ENCODE measurements at regions not wholly inside any gene's neighbourhood (a gene's known extent, or its start where the extent isn't known, plus 50 kb on each side); places are given as distances from the start of the nearest gene placed in this dataset.

DNA sequence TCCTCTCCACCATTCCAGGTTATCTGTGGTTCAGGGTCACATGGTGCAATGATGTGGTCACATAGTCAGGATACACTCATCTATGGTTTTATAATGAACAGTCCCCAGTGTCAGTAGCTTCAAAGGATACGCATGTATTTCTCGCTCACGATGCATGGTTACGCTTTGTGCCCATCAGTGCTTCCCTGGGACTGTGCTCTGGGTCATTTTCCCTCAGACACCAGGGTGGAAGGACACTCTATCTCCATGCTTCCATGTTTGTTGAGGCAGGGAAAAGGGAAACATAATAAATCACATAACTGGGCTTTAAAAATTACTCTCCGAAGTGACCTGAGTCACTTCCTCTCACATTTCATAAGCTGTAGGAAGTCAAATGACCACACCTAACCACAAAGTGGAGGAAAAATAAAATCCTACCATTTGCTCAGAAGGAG, 394.8 kb upstream of the NOX3 start:
- Histone ChIP-seq H3K27me3 (no peaks in the 10 kb centered on the region), H3K36me3 (no peaks in the 10 kb centered on the region), H3K4me1 (no peaks in the 10 kb centered on the region), H3K27ac (replicated peaks in 1 of 4) (no peak overlapping the region), H3K9me3 (peaks cover 0 to 4% (median 1%) of the 10 kb centered on the region in 4 donors), H3K4me3 (no peak overlapping the region)
- no peak for DNase-seq (ENCODE audit: extremely low spot score)
- TF ChIP-seq POLR2AphosphoS5 (IDR thresholded peaks at IDR 0.05) (no peak), EP300 (IDR thresholded peaks at IDR 0.05) (no peak), POLR2A (IDR thresholded peaks at IDR 0.05; ENCODE audit: low read depth) (no peak)
- TF ChIP-seq, protein P1, sequence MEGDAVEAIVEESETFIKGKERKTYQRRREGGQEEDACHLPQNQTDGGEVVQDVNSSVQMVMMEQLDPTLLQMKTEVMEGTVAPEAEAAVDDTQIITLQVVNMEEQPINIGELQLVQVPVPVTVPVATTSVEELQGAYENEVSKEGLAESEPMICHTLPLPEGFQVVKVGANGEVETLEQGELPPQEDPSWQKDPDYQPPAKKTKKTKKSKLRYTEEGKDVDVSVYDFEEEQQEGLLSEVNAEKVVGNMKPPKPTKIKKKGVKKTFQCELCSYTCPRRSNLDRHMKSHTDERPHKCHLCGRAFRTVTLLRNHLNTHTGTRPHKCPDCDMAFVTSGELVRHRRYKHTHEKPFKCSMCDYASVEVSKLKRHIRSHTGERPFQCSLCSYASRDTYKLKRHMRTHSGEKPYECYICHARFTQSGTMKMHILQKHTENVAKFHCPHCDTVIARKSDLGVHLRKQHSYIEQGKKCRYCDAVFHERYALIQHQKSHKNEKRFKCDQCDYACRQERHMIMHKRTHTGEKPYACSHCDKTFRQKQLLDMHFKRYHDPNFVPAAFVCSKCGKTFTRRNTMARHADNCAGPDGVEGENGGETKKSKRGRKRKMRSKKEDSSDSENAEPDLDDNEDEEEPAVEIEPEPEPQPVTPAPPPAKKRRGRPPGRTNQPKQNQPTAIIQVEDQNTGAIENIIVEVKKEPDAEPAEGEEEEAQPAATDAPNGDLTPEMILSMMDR (IDR thresholded peaks at IDR 0.05) = no peak
- 88% methylated on average over 5 of the region's 5 CpGs for WGBS
- intact Hi-C loops (cut with DNase I) = no loop called here

DNA sequence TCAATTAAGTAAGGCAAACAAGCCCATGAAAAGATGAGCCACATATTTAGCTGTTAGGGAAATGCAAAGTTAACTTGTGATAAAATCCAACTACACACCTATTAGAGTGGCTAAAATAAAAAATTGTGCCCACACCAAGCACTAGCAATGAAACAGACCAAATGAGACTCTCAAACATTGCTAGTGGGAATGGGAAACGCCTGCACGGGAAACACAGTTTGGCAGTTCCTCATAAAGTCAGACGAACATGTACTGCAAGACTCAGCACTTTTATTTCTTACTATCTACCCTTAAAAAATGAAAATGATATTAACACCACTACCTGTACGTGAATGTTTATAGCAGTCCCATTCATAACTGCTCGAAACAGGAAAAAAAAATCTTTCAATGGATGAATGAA, 392.1 kb upstream of the NOX3 start:
- intact Hi-C loops (cut with DNase I) = no loop called here
- H3K4me3 ChIP-seq = no peak overlapping the region
- no peak for DNase-seq (ENCODE audit: extremely low spot score)
- H3K27ac ChIP-seq (replicated peaks in 1 of 4) = no peak overlapping the region
- H3K9me3 ChIP-seq = peaks cover 0 to 12% (median 5%) of the 10 kb centered on the region in 4 donors
- H3K36me3 ChIP-seq = no peaks in the 10 kb centered on the region
- WGBS = 50% methylated on average over 5 of the region's 5 CpGs
- TF ChIP-seq EP300 (IDR thresholded peaks at IDR 0.05) = no peak
- H3K4me1 ChIP-seq = no peaks in the 10 kb centered on the region
- H3K27me3 ChIP-seq = no peaks in the 10 kb centered on the region

DNA sequence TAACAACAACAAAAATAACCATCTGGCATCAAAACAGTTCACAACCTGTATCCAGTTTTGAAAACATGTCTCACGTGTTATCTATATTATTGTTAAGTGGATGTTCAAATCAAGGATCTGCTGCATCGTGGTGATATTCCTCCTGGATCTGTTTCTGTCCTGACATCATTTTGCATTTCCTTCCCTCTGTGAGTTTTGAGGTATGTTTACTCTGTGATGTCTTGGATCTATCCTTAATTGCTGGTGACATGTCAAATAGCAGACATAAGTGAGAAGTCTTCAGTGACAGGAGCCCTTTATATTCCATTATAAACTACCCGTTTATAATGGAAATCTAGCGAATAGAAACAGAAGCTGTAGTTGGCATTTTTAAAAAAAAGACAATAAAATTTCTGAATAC, 381.8 kb upstream of the NOX3 start:
- intact Hi-C loops (cut with DNase I) = no loop called here
- DNase-seq (ENCODE audit: extremely low spot score) = no peak
- no peak overlapping the region for H3K4me3 ChIP-seq
- H3K27me3 ChIP-seq = no peaks in the 10 kb centered on the region
- no peak overlapping the region for H3K27ac ChIP-seq (replicated peaks in 1 of 4)
- no peaks in the 10 kb centered on the region for H3K4me1 ChIP-seq
- H3K9me3 ChIP-seq = no peaks in the 10 kb centered on the region
- no peak for TF ChIP-seq POLR2AphosphoS5 (IDR thresholded peaks at IDR 0.05)
- 88% methylated on average over 4 of the region's 4 CpGs for WGBS
- H3K36me3 ChIP-seq = no peaks in the 10 kb centered on the region

DNA sequence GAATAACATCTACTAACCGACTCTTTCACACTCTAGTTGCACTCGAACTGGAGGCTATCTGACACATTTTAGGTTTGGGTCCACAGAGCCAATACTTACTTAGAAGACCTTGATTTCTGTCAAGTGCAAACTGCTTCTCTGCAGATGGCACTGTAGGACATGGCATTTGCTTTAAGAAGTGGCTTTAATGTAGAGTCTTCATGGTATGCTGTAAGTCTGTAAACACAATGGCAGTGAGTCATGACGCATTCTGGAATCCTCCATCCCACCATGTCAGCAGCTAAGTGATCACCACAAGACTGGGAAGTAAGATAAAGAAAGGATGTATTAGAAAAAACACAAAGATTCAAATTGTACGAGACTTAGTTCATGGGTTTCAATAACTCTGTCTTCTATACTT, 377.0 kb upstream of the NOX3 start:
- DNase-seq (ENCODE audit: extremely low spot score) = no peak
- Histone ChIP-seq H3K27ac (replicated peaks in 1 of 4) (no peak overlapping the region), H3K36me3 (no peaks in the 10 kb centered on the region), H3K27me3 (no peaks in the 10 kb centered on the region), H3K4me3 (no peak overlapping the region), H3K9me3 (no peaks in the 10 kb centered on the region), H3K4me1 (no peaks in the 10 kb centered on the region)
- intact Hi-C loops (cut with DNase I) = no loop called here
- 89% methylated on average over 4 of the region's 4 CpGs for WGBS
- TF ChIP-seq EP300 (IDR thresholded peaks at IDR 0.05) (no peak), POLR2AphosphoS5 (IDR thresholded peaks at IDR 0.05) (no peak), POLR2A (IDR thresholded peaks at IDR 0.05; ENCODE audit: low read depth) (no peak)
- TF ChIP-seq, protein P1 (IDR thresholded peaks at IDR 0.05) = no peak

DNA sequence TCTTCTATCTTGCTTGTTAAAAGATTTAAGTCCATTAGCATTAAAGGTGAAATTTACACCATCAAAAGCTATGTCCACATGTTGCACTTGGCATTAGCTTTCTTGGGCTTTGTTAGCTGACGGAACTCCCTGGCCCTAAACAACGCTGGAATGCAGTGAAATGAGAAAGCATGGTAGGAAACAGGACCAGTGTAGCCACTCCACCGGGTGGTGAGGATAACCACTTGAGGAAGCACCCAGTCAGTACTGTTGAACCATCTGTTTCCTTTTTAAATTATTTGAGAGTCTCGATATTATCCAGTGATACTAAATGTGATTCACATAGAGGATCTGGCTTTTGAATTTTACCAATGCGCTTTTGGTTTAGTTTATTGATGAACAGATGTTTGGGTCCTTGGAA, 374.9 kb upstream of the NOX3 start:
- TF ChIP-seq, protein P1 (IDR thresholded peaks at IDR 0.05) = no peak
- TF ChIP-seq POLR2A (IDR thresholded peaks at IDR 0.05; ENCODE audit: low read depth) = no peak
- TF ChIP-seq POLR2AphosphoS5 (IDR thresholded peaks at IDR 0.05) = no peak
- TF ChIP-seq EP300 (IDR thresholded peaks at IDR 0.05) = no peak
- H3K27ac ChIP-seq (replicated peaks in 1 of 4) = no peak overlapping the region
- H3K36me3 ChIP-seq = no peaks in the 10 kb centered on the region
- no peaks in the 10 kb centered on the region for H3K9me3 ChIP-seq
- no peak for DNase-seq (ENCODE audit: extremely low spot score)
- WGBS = 86% methylated on average over 5 of the region's 5 CpGs
- no peaks in the 10 kb centered on the region for H3K4me1 ChIP-seq
- intact Hi-C loops (cut with DNase I) = no loop called here
- H3K27me3 ChIP-seq = no peaks in the 10 kb centered on the region
- H3K4me3 ChIP-seq = no peak overlapping the region

DNA sequence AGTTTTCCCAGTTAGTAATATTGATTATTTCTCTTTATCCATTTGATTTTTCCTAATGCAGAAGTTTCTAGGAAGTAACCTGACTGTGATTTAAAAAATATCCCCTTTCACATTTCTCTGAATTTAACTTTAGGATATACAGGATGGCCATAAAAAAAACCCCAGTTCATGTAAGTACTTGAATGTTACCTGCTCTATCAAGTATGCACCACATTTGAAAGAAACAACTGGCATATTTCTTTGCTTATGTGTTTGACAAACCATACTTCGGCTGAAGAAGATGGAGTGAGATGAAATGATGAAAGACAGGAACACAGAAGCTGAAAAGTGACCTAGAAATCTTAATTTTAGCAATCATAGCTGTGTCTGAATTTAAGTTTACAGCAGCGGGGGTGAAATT, 374.0 kb upstream of the NOX3 start:
- no peaks in the 10 kb centered on the region for H3K9me3 ChIP-seq
- no peaks in the 10 kb centered on the region for H3K27me3 ChIP-seq
- TF ChIP-seq POLR2AphosphoS5 (IDR thresholded peaks at IDR 0.05) (no peak), EP300 (IDR thresholded peaks at IDR 0.05) (no peak), POLR2A (IDR thresholded peaks at IDR 0.05; ENCODE audit: low read depth) (no peak)
- TF ChIP-seq, protein P1 (IDR thresholded peaks at IDR 0.05) = no peak
- 89% methylated on average over 2 of the region's 2 CpGs for WGBS
- intact Hi-C loops (cut with DNase I) = no loop called here
- no peaks in the 10 kb centered on the region for H3K36me3 ChIP-seq
- no peak overlapping the region for H3K27ac ChIP-seq (replicated peaks in 1 of 4)
- no peak for DNase-seq (ENCODE audit: extremely low spot score)
- H3K4me1 ChIP-seq = no peaks in the 10 kb centered on the region
- no peak overlapping the region for H3K4me3 ChIP-seq

All from esophagus muscularis mucosa (tissue), 4 donors.